ENCODE measurements at regions not wholly inside any gene's neighbourhood (a gene's known extent, or its start where the extent isn't known, plus 50 kb on each side); places are given as distances from the start of the nearest gene placed in this dataset.

DNA sequence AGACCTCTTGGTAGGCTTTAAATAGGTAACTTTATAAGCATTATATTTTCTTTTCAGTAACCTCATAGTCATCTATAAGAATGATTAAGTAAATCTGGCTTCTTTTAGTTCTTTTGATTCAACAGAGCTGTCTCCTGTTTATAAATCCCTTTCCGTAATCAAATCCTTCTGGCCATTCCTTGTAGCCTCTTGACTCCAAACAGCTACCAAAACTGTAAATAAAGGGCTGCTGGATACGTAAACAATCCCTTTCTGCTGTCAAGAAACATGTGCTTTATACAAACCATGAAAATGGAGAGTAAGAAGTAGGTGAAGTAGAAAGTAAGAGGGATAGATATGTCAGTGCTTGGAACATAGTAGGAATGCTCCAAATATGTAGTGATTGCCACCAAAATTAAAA, 183.2 kb upstream of the CASK start:
- peak in 1 of 11 donors; percentile 15 for DNase-seq (ENCODE audit: extremely low read depth in 1 of 11, low read depth in 9 of 11, low spot score in 4 of 11)

- no peak for DNase-seq (ENCODE audit: extremely low read depth in 1 of 11, low read depth in 9 of 11, low spot score in 4 of 11)
Measured at GRCh38 chrX:42102586-42103282, 179.4 kb upstream of the CASK start.

- peak in 4 of 11 donors; percentile 2 to 15 (median 6) for DNase-seq (ENCODE audit: extremely low read depth in 1 of 11, low read depth in 9 of 11, low spot score in 4 of 11)
Measured at GRCh38 chrX:42098900-42099299, 175.5 kb upstream of the CASK start.

DNA sequence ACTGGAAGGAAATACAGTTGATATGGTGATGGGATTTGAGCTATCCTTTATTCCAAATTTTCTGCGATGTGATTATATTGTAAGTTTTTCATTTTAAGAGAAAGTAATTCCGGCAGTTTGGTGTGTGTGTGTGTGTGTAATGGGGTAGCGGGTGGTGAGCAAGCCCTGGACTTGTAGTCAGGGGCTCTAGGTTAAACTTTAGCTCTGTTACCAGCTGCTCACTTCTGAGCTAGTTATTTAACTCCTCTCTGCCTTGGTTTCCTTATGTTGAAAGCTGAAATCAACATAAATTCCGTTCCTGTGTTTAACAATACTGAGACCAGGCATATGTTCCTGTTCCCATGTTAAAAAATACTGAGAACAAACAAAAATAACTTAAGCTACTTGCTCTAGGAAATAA, 174.1 kb upstream of the CASK start:
- DNase-seq (ENCODE audit: extremely low read depth in 1 of 11, low read depth in 9 of 11, low spot score in 4 of 11) = no peak

DNA sequence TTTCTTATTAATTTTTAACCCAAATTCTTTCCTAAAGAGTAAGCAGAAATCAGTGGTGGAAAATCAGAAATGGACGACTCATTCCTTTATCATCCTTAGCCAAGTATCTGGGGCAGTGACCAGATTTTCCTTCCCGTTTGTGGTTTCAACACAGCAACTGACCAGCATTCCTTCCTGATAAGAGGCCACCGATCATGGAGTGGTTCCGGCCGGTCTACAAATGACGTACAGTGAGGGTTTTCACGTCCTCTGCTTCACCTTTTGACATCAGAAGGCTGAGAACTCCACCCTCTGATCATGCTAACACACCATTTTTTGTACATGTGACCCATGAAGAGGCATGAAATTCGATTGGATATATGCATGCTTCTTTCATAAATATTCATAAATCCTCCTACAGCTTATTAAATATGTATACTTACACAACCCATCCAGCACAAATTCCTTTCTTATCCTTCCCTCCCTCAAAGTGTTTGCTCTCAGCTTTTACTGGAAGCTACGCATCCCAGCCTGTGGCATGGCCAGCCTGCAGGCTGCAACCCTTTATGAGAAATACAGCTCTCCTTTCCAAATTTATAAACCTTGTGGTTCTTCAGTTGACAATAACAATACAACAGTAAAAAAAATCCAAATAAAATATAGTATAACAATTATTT, 173.0 kb upstream of the CASK start:
- no peak for DNase-seq (ENCODE audit: extremely low read depth in 1 of 11, low read depth in 9 of 11, low spot score in 4 of 11)

DNA sequence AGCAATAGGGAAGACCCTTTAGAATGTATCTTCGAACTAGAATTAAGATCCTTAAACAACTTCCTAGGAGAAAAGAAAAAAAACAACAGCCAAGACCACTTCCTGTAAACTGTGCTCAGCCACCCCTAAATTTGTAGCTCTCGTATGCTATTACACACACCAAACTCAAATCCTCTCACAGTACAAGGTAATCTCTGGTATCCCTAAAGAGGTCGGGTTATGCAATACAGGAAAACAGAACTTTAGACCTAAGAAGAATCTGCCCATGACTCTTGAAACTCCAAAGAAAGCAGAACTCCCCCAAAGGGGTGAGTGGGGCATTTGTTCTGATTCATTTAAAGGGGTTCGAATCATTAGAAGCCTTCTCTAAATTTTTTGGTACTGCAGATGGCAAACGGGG, 170.9 kb upstream of the CASK start:
- peak in 1 of 11 donors; percentile 7 for DNase-seq (ENCODE audit: extremely low read depth in 1 of 11, low read depth in 9 of 11, low spot score in 4 of 11)

DNA sequence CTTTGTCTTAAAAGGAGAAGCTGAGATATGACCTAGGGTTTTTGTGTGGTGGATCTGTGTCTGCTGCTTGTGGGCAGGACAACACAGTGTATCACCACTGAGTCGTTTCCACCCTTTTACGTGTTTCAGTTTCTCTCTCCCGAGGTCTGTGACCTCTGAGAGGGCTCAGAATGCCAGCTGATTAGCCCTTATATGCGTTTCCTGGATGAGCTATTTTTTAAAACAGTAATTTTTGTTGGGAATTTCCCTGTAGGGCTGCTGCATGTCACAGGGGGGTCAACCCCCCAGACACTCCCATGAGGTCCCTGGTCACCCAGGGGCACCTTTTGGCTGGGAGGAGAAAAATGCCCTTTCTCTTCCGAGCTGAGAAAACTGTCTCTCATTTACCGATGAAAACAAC, 170.4 kb upstream of the CASK start:
- DNase-seq (ENCODE audit: extremely low read depth in 1 of 11, low read depth in 9 of 11, low spot score in 4 of 11) = no peak

DNA sequence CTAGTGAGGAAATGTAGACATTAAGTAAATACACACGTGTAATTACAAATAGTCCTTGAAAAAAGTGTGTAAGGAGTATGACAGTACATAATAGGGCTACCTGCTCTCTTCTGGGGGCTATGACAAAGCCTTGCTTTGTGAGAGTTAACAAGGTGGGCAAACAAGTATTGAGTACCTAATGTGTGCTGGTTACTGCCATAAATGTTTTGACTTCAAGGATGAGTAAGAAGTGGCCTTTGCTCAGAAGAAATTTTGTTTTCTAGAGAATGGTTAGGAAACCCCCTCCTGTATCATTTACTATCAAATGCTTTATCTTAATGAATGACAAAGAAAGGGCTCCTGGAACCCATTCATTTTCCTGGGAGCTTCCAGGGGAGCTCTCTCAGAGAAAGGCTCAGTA, 167.0 kb upstream of the CASK start:
- DNase-seq (ENCODE audit: extremely low read depth in 1 of 11, low read depth in 9 of 11, low spot score in 4 of 11) = no peak

GRCh38 chrX:42089031-42089430, 165.7 kb upstream of the CASK start:
- no peak for DNase-seq (ENCODE audit: extremely low read depth in 1 of 11, low read depth in 9 of 11, low spot score in 4 of 11)

DNA sequence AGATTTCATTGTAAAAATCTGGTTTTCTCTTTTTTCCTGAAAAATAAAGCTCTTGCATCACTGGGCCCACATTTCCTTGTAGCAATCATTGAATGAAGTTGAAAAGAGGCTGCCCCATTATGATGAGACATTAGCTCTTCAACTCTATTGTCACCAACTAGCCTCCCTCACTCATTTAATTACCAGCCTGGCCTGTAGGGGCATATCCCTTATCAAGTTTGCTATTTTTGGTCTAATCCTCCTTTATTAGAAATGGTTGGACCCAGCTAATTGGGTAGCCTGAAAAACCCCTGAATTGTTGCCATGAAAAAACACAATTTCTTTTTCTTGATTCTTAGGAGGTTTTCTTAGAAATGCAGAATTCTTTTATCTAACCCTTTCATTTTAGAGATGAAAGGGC, 164.6 kb upstream of the CASK start:
- no peak for DNase-seq (ENCODE audit: extremely low read depth in 1 of 11, low read depth in 9 of 11, low spot score in 4 of 11)

- no peak for DNase-seq (ENCODE audit: extremely low read depth in 1 of 11, low read depth in 9 of 11, low spot score in 4 of 11)
Measured at GRCh38 chrX:42085836-42086235, 162.5 kb upstream of the CASK start.

DNA sequence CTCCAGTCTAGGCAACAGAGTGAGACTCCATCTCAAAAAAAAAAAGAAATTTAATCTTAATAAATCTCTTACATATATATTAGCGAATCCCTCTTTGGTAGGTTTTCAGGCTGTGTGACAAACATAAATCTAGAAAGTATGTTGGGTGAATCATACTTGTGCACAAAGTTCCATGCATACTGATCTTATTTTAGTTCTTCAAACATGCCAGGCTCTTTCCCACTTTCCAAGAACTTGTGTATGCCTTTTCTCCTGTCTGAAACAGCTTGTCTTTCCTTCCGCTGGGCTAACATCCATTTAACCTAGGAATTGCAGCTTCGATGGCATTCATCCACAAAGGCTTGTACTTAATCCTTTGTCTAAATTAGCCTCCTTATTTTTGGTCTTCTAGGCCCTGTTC, 156.6 kb upstream of the CASK start:
- no peak for DNase-seq (ENCODE audit: extremely low read depth in 1 of 11, low read depth in 9 of 11, low spot score in 4 of 11)

DNA sequence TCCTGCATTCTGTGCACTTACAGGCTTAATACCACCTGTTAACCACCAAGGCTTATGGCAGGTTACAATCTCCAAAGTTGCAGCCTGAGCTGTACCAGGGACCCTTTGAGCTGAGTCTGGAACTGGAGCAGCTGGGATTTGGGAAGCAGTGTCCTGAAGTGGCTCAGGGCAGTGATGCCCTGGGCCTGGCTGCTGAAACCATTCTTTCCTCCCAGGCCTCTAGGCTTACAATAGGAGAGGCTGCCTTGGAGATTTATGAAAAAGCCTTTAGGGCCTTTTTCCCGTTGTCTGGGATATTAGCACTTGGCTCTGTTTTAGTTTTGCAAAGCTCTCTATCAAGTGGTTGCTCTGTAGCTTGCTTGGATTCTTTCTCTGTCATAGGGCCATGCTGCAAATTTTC, 154.3 kb upstream of the CASK start:
- DNase-seq (ENCODE audit: extremely low read depth in 1 of 11, low read depth in 9 of 11, low spot score in 4 of 11) = no peak

GRCh38 chrX:42075032-42075431, 151.7 kb upstream of the CASK start:
- DNase-seq (ENCODE audit: extremely low read depth in 1 of 11, low read depth in 9 of 11, low spot score in 4 of 11) = no peak

- no peak for DNase-seq (ENCODE audit: extremely low read depth in 1 of 11, low read depth in 9 of 11, low spot score in 4 of 11)
Measured at GRCh38 chrX:42073448-42073847, 150.1 kb upstream of the CASK start.

DNA sequence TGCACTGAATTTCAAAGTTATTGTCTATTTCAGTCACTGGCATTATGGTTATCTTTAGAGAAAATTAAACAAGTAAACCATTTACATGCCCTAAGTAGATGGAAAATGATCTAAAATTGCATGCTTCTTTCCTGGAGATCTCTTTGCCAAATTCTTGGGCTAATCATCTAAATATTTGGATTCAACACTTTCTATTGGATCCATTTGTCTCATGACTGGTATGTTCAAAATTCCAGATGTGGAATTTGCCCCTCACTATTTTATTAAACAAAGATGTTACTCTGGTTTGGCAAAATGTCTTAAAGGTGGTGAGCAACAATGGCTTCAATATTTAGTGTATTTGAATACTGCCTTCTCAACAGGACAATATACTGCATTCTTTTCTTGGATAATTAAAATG, 147.5 kb upstream of the CASK start:
- DNase-seq (ENCODE audit: extremely low read depth in 1 of 11, low read depth in 9 of 11, low spot score in 4 of 11) = no peak

- no peak for DNase-seq (ENCODE audit: extremely low read depth in 1 of 11, low read depth in 9 of 11, low spot score in 4 of 11)
Measured at GRCh38 chrX:42054256-42054655, 130.9 kb upstream of the CASK start.

- DNase-seq (ENCODE audit: extremely low read depth in 1 of 11, low read depth in 9 of 11, low spot score in 4 of 11) = no peak
Measured at GRCh38 chrX:42050345-42050744, 127.0 kb upstream of the CASK start.

DNA sequence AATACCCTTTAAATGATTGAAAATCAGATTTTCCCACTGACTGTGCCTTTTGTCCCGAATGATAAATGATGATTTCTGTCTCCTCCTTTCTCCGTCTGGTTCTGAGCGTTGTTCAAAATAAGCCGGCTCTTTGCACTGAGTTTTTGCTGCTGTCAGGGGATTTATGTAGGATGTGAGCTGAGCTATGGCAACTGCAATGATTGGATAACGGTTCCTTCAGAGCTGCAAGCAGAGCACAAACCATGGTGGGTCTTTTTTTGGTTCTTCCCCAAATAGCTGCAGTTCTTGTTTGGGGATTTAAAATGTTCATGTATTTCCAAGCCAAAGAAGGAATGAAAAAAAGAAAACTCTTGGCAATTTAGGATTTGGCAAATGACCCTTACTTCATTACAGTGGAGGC, 124.5 kb upstream of the CASK start:
- DNase-seq (ENCODE audit: extremely low read depth in 1 of 11, low read depth in 9 of 11, low spot score in 4 of 11) = no peak

GRCh38 chrX:42028109-42028508, 104.8 kb upstream of the CASK start:
- DNase-seq (ENCODE audit: extremely low read depth in 1 of 11, low read depth in 9 of 11, low spot score in 4 of 11) = no peak

- no peak for DNase-seq (ENCODE audit: extremely low read depth in 1 of 11, low read depth in 9 of 11, low spot score in 4 of 11)
Measured at GRCh38 chrX:42027367-42028000, 104.1 kb upstream of the CASK start.

All from renal cortex interstitium (tissue), 11 donors.